HS-27A (cell line): ENCODE measurements at regions not wholly inside any gene's neighbourhood (a gene's known extent, or its start where the extent isn't known, plus 50 kb on each side); places are given as distances from the start of the nearest gene placed in this dataset.

Experiments used
- DNase-seq: peaks from one replicate; pipeline ENCODE4 v3.0.0-alpha.2; 2012; ENCODE audit warnings: low read depth, missing footprints

DNA sequence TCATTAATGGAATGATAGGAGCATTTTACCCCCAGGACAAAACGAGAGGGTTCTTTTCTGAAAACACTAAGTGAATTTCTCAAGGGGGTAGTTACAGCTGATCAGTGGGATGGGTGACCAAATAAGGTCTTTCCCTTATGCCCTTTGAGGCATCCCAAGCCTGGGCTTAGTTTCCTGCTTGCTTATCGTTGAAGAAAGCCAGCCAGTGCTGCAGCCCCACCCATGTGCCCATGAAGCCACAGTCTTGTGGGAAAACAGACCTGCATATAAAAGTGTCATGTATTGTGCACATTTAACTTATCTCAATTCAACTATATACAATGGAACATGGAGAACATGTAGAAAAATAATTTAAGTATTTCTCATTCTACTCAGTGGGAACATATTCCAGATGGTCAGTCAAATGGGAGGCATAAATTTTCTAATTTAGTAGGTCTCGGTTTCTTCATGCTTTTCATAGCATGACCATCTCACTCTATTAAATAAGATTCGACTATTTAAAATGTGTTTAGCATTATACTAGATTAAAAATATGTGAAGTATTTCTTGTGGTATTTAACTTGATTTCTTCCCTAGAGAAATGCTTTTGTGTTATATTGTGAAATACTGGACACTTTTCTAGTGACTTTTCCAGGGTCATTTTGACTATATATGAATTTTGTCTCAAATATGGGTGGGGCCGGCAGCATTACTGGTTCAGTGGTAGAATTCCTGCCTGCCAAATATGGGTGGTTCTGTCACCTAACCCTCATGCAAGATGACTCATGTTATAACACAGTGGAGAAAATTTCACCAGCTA lies 189.7 kb upstream of the SGCD start:
- DNase-seq = no peak

DNA sequence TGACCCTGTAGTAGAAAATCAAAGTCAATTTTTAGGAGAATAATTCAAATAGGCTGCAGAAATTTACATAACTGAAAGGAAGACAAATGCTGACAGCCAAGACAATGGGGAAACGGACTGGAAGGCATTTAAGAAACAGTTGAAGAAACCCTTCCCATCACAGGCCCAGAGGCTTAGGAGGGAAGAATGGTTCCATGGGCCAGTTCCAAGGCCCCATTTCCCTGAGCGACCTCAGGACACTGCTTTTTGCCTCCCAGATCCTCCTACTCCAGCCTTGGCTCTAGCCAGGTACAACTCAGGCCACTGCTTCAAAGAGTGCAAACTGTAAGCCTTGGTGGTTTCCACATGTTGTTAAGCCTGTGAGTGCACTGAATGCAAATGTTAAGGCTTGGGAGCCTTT lies 184.1 kb upstream of the SGCD start:
- DNase-seq = no peak

DNA sequence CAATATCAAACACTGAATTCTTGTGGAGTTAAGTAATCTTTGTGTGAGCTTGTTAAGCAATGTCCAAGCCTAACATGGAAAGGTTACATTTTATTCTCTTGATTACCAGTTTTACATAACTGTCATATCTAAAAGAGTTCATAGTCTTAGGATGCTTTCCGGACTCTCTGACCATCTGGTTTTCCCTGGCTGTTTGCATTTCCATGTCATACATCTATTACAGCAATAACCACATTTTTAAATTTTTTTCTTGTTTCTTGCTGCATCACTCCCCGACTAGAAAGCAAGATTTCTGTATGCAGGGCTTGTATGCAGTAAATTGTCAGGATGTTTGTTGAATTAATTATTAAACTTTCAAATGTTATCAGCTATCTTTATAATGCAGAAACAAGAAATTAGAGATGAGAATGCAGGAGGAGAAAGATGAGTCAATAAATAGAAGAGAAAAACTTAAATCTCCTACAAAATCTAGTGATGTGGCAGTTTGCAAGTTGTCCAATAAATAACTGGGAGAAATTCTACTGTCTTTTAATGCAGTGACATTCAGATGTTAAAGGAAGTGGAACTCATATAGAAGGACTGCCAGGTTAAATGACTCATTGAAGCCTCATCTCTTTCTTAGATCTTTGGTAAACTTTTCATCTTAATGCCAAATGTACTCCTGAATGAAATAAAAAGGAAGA lies 179.6 kb upstream of the SGCD start:
- no peak for DNase-seq

DNA sequence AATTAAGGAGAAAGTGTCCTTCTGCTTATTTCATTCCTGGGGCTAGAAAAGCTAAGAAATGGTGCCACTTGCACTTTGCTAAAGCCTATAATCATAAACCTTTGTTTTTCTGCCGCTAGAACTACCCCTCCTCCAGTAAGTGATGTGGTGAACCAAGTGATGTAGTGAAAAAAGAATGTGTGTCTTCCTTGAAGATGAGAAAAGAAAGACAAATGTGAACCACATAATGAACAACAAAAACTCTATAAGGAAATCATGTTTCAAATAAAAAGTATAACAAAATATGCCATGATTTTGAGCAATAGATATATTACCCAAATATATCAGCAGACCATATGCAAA lies 179.0 kb upstream of the SGCD start:
- DNase-seq = no peak

DNA sequence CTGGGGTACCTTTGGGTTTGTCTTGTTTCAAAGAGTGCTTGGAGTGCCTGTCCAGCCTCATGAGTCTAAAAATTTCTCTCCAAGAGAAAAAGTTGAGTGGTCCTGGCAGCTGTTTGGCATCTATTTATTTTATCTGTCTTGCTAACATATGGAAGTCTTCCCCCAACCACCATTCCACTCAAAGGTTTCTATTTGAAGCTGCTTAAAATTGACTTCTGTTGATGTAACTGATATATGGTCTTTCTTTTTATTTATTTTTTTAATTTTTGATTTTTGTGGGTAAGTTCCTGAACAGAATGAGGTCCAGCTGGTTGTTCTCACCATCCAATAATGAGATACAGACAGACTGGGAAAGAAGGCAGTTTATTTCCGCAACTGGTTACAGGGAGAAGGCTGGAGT lies 178.7 kb upstream of the SGCD start:
- no peak for DNase-seq

DNA sequence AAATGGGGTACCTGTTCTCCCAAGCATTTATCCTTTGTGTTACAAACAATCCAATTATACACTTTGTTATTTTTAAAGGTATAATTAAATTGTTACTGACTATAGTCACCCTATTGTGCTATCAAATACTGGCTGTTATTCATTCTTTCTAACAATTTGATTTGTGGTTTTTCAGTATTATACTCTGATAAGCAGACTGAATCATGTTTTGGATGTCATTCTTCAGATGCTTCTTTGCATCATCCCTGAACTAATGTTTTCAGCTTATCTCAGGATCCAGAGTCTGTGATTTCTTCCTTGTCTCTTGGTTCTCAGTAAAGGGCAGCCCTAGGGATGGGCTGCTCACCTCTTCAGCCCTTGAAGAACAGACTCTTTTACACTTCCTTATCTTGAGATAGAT lies 177.8 kb upstream of the SGCD start:
- no peak for DNase-seq

DNA sequence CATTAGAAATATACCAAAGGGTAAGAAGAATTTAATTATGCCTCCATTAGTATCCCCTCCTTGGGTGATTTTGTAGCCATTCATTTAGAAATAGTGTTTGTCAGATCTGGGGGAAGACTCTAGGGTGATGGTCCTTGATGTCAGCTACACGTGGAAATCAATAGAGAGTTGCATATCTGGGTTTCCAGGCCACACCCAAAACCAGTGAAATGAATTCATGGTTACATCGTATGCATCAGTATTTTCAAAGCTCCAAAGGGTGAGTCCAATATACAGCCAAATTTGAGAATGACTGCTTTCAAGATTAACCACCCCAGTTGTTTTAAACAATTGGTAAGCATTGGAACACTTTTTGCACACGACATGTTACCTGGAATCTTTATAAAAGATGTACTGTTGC lies 173.4 kb upstream of the SGCD start:
- no peak for DNase-seq

DNA sequence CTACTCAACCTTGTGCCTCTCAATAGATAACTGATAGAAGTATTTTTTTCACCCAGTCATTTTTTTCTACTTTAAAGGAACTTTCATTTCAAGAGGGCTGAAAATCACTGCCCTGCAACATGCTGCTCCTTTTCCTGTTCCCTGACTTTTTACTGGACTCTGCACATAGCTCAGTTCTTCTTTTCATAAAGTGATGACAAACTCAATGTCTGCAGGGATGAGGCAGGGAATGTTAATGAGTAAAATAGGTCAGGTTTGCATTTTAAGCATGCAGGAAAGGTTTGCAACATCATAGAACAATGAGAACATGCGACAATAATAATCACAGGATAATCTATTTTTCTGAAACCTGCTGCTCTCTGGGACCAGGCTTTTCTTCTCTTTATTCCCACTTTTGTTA lies 172.2 kb upstream of the SGCD start:
- DNase-seq = no peak

DNA sequence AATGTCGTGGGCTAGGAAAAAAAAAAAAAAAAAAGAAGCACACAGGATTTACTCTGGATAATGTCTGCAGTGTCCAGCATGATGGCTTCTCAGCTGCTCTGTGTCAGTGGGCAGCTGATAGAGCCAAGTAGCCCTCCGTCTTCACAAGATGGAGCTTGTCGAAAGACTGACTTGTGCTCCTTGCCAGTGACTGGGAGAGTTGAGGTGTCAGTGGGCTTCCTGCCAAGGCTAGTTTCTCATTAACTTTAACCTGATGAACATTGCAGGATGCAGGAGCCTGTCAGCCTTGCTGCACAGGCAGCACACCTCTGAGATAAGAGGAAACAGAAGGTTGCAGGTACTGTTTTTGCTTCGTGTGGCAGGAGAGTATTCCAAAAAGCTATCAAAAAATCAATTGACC lies 171.4 kb upstream of the SGCD start:
- DNase-seq = no peak

DNA sequence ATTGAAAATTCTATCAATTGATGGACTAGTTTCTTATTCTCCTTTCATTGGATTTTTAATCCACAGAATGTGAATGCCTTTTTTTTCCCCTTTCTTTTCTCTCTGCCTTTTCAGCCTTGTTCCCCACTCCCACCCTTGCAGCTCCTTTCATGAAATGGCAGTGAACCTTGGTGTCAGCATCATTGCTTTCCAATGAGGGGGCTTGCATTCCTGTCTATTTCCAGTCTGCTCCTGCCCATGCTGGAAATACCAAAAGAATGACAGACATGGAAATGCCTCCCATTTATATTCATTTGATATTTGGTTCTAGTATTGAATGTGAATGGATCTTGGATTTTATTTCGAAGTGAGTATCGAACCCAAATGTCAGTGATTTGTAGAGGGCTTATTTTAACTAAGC lies 162.7 kb upstream of the SGCD start:
- DNase-seq = no peak

DNA sequence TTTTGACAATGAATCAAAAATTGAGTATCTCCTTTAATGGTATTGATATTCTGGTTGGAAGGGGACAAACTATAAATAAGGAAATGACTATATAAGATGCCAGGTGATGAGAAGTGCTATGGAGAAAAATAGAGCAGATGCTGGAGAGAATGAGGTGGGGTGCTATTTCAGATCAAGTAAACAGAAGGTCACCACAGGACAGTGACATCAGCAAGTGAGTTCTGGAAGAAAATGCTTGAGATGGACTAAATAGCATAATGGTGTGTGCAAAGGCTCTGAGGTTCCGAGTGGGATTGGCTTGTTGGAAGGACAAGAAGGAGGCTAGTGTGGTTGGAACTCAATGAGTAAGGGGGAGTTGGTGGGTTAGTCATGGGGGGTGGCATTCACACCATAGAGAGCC lies 157.5 kb upstream of the SGCD start:
- DNase-seq = no peak

DNA sequence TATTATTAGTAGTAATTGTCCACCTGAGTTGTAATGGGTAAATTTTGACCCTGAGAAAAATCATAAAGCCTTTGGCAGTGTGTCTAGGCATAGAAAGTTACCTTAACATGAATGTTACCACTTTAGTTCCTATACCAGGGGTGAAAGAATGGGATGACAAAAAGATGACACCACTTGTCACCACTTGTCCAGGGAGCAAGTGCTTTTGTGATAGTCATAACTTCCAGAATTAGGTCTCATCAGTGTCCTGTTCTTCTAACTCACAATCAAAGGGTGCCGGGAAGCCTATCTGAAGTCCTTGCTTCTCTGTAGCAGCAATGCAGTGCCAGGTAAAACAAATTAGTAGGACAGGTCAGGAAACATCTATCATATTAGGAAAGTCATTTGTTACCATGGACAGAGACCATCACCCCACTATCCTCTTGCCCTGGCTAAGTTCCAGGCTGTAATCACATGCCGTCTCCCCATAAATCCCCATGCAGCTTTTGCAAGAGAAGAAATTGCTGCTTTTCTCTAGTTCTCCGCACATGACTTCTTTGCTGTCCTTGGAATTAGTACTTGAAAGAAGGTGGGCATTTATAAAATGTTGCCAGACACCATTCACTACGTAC lies 156.5 kb upstream of the SGCD start:
- DNase-seq = no peak

DNA sequence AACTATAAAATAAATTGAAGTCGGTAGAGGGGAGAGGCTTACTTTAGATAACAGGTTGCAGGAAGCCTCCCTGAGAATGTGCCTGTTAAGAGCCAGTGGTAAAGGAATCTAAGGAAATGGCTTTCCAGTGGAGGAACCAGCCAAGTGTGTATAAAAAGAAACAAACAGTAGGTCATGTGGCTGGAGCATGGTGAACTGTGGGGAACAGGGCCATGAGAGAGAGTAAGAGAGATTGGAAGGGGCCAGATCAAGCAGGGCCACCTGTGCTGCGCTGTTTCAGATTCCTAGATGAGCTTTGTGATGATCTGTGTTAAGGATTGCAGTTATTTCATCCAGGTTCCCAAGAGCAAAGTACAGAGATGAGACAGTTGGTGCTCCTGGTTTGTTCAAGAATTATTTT lies 152.7 kb upstream of the SGCD start:
- DNase-seq = no peak

DNA sequence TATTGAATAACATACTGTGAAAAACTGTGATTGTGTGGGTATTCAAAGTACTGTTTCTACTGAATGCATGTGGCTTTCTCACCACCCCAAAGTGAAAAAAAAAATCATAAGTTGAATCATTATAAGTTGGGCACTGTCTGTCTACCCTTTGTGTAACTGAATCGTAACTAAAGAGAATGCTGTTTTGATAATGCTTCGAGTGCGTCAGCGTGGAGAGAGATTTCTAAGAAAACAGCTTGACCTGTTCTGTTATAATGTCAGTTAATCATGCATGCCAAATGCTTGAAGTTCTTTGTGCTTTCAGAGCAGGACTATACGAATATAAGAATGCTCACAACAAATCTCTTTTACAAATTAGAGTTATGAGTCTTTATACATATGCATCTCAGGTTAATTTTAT lies 148.8 kb upstream of the SGCD start:
- no peak for DNase-seq

DNA sequence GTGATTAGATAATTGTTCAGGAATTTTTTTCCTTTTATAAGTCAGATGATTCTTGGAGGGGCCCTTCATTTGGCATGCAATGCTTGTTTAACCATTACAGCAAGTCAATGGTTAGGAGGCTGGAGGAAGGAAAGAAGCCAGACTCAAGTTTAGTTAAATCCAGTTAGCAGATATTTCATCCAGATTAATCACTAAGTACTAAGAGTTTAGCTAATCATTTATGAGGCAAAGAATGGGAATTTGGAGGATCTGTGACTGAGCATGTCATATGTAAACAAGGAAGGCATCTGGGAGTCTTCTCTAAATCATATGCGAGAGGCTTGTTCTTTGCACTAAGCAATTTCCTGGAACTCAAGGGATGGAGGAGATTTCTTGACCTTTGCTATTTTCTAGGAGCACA lies 145.3 kb upstream of the SGCD start:
- no peak for DNase-seq

DNA sequence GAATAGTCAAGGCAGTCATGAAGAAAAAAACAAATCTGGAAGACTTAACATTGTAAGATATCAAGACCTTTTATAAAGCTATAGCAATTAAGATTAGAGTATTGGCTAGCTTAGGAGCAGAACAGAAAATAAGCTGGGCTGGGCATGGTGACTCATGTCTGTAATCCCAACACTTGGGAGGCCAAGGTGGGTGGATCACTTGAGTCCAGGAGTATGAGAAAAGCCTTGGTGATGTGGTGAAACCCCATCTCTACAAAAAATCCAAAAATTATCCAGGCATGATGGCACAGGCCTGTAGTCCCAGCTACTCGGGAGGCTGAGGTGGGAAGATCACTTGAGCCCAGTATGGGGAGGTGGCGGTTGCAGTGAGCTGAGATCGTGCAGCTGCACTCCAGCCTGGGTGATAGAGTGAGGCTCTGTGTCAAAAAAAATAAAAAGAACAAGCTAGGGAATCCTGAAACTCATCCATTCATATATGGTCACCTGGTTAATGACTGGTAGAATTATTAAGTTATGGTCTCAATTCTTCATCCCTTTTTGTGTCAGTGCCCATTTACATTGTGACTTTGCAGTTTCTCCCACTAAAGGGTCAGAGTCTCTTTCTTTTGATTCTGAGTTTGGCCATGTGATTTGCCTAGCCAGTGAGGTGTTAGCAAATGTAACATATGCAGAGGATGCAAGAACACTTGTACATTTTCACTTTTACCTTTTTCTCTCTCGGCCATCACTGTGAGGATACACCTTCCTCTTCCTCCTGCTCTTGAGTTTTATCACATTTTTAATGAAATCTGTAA lies 144.6 kb upstream of the SGCD start:
- DNase-seq = no peak

DNA sequence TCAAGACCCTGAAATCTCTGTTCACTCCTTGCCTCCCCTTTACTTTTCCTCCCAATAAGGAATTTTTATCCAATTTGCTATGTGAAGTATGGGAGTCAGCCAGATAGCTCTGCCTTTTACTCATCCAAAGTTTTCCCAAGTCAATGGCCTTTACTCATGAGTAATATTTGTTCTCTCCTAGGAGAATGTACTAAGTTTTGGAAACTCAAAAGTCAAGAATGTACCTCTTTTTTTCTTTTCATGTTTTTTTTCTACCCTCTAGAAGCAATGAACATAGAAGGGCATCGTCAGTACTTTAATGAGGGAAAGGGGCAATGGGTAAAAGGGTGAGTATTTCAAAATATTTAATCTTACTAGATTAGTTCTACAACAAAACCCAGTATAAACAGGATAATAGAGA lies 140.2 kb upstream of the SGCD start:
- no peak for DNase-seq

DNA sequence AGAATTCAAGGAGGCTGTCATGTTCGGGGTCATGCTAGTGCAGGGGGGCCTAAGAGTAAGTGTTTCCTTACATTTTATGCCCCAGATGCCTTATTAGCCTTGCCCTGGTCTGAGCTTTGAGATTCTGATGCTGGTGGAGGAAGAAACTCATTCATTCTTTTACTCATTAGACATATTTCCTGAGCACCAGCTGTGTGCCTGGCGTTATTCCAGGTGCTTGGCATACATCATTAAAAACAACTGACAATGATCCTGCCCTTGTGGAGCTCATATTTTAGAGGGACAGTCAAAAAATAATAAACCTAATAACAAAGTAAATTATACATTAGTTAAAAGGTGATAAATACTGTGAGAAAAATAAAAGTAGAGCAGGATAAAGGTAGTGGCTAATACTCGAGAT lies 138.9 kb upstream of the SGCD start:
- no peak for DNase-seq

DNA sequence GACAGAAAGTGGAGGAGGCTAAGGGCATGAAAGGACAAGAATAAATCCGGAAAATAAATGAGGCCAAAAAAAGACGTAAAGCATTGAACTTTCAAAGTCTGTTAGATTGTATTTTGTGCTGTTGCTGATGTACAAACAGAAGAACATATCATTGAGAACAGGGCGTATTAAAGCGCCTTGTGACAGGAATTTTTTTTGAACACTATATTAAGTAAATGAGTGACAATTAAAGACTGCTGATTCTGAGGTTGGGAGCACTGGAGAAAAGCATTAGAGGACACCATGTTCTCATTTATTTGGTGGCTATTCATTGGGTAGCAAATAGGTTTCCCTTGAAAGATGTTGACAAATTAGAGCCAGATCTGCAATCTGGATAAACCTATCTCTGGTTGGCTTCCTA lies 137.3 kb upstream of the SGCD start:
- no peak for DNase-seq

DNA sequence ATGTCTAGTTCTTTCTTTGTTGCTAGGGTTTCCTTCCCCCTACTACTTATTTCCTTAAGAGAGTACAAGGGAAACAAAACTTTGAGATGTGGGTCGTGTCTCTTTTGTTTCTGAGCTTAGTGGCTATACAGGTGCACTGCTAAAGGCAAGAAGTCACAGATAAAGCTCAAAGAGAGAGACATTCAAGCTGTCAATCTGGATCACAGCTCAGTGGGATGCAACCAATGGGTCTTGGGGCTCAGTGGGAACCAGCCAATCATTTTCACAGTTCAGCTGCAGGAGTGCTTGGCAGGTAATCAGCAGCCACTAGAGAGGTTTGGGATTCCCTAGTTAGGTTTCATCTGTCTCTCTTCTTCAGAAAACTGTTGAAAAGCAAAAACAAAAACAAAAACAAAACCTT lies 135.4 kb upstream of the SGCD start:
- no peak for DNase-seq

DNA sequence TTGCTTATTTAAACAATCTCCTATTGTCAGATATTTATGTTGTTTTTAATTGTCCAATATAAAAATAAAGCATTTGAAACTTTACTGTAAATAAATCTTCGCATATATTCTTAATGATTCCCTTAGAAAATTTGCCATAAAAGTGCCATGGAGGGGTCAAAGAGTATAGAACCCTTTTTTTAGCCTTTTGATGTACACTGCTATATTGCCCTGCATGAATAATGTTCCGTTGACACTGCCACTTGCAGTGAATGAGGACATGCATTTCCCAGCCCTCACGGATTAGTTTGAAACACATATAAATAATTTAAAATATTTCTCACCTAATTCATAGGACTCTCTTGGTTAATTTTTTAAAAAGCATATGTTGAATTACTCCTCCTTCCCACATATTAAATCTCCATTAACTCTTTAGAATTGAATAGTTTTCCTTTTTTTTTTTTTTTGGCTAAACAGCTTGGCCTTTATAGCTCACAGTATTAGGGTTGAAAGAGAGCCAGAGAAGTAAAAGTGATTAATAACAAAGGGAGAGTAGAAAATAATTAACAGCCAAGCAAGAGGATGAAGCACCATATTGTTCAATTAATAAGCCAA lies 129.8 kb upstream of the SGCD start:
- no peak for DNase-seq

DNA sequence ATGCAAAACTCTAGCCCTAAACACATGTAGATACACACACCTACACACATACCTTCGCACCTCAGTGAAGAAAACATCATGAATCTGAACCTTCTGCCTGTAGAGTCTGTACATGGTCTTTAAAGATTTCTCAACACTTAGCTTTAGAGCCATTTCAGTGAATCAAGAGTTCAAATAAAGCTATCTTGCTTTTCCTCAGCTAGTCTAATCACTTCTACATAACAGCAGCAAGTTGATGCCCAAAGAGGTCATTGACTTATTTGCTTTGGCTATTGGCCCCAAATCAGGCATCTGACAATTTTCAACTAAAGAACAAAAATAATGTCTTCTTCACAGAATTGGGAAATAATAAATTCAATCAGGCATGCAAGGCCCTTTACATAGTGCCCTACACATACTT lies 127.9 kb upstream of the SGCD start:
- no peak for DNase-seq
